OCI-LY3 (cell line): ENCODE measurements at regions not wholly inside any gene's neighbourhood (a gene's known extent, or its start where the extent isn't known, plus 50 kb on each side); places are given as distances from the start of the nearest gene placed in this dataset.

Experiments
- H2AFZ ChIP-seq: fragments of 200-600, 300-600 bp; shearing (Covaris generic); 2 replicates; pipeline ENCODE4 v1.6.0; 2014; ENCODE audit warnings: antibody characterized with exemption, low read depth, low read length
- H3K27ac ChIP-seq: fragments of 200-600, 300-600 bp; sonication (generic); 2 replicates; pipeline ENCODE4 v1.5.1; 2014; ENCODE audit warnings: mild to moderate bottlenecking, low read length, moderate library complexity, mixed read lengths
- H3K27me3 ChIP-seq: fragments of 200-600, 300-600 bp; sonication (generic); 2 replicates; pipeline ENCODE4 v1.6.1; 2014; ENCODE audit warnings: low read depth, low read length, mixed read lengths
- H3K36me3 ChIP-seq: fragments of 200-600, 300-600 bp; sonication (generic); replicated peaks from 2 replicates; pipeline ENCODE3; 2014; ENCODE audit warnings: low read depth, low read length, mixed read lengths
- H3K4me1 ChIP-seq: fragments of 300-600, 200-600 bp; sonication (generic); 2 replicates; pipeline ENCODE4 v1.6.1; 2014; ENCODE audit warnings: low read length, mixed read lengths
- H3K4me2 ChIP-seq: fragments of 200-600, 300-600 bp; sonication (generic); 2 replicates; pipeline ENCODE4 v1.6.1; 2014; ENCODE audit warnings: low read length, mixed read lengths
- H3K4me3 ChIP-seq: fragments of 300-600, 200-600 bp; sonication (generic); 2 replicates; pipeline ENCODE4 v1.5.1; 2014; ENCODE audit warnings: antibody characterized with exemption, mild to moderate bottlenecking, low read length, moderate library complexity
- H3K79me2 ChIP-seq: fragments of 300-600, 200-600 bp; shearing (Covaris generic); 2 replicates; pipeline ENCODE4 v1.6.1; 2014; ENCODE audit warnings: mild to moderate bottlenecking, low read length, mixed read lengths
- H3K9ac ChIP-seq: fragments of 300-600, 200-600 bp; shearing (Covaris generic); 2 replicates; pipeline ENCODE4 v1.6.0; 2014; ENCODE audit warnings: mild to moderate bottlenecking, low read length, moderate library complexity
- H3K9me3 ChIP-seq: fragments of 200-600, 300-600 bp; shearing (Covaris generic); 2 replicates; pipeline ENCODE4 v1.6.1; 2014; ENCODE audit warnings: low read length, mixed read lengths; ENCODE audit not compliant: insufficient read depth
- H4K20me1 ChIP-seq: fragments of 200-600, 300-600 bp; sonication (generic); 2 replicates; pipeline ENCODE4 v1.6.1; 2016; ENCODE audit warnings: low read length, mixed read lengths; ENCODE audit not compliant: insufficient read depth
- CTCF ChIP-seq: fragments of 200-600, 300-600 bp; sonication (generic); IDR thresholded peaks from 2 replicates; pipeline ENCODE4 v1.5.1; 2014; ENCODE audit warnings: antibody characterized with exemption, low read length, low read depth
- EZH2phosphoT487 ChIP-seq: fragments of 200-600 bp; shearing (Covaris generic); IDR thresholded peaks from 2 replicates; pipeline ENCODE4 v1.6.1; 2018; ENCODE audit warnings: antibody characterized with exemption, mixed run types, low read depth

- Histone ChIP-seq H3K4me2 (no peak overlapping the region), H3K27me3 (no peaks in the 10 kb centered on the region), H3K4me3 (no peak overlapping the region), H4K20me1 (no peaks in the 10 kb centered on the region), H3K36me3 (no peaks in the 10 kb centered on the region), H3K79me2 (no peaks in the 10 kb centered on the region), H2AFZ (no peak overlapping the region), H3K27ac (no peak overlapping the region), H3K9ac (no peak overlapping the region), H3K9me3 (no peaks in the 10 kb centered on the region), H3K4me1 (no peaks in the 10 kb centered on the region)
- TF ChIP-seq CTCF (no peak), EZH2phosphoT487 (no peak)
These were observed 108.3 kb upstream of the ARSJ start for GRCh38 chr4:114087596-114088230.

GRCh38 chr4:114088481-114088880, 109.0 kb upstream of the ARSJ start:
- H3K27me3 ChIP-seq, result no peaks in the 10 kb centered on the region
- no peaks in the 10 kb centered on the region for H3K4me1 ChIP-seq
- H3K4me3 ChIP-seq, result no peak overlapping the region
- H3K36me3 ChIP-seq, result no peaks in the 10 kb centered on the region
- H3K79me2 ChIP-seq, result no peaks in the 10 kb centered on the region
- TF ChIP-seq CTCF, result no peak
- TF ChIP-seq EZH2phosphoT487, result no peak
- no peaks in the 10 kb centered on the region for H4K20me1 ChIP-seq
- no peaks in the 10 kb centered on the region for H3K9me3 ChIP-seq
- H2AFZ ChIP-seq, result no peak overlapping the region
- no peak overlapping the region for H3K4me2 ChIP-seq
- H3K9ac ChIP-seq, result no peak overlapping the region
- H3K27ac ChIP-seq, result no peak overlapping the region

- Histone ChIP-seq H3K4me2 (no peak overlapping the region), H3K9me3 (no peaks in the 10 kb centered on the region), H3K4me3 (no peak overlapping the region), H3K79me2 (no peaks in the 10 kb centered on the region), H3K36me3 (no peaks in the 10 kb centered on the region), H3K27ac (no peak overlapping the region), H4K20me1 (no peaks in the 10 kb centered on the region), H2AFZ (no peak overlapping the region), H3K9ac (no peak overlapping the region), H3K4me1 (no peaks in the 10 kb centered on the region), H3K27me3 (no peaks in the 10 kb centered on the region)
- no peak for TF ChIP-seq CTCF
- no peak for TF ChIP-seq EZH2phosphoT487
These were observed 112.1 kb upstream of the ARSJ start for GRCh38 chr4:114091546-114091945.

GRCh38 chr4:114093221-114093715, 113.8 kb upstream of the ARSJ start:
- Histone ChIP-seq H3K27me3 (no peaks in the 10 kb centered on the region), H3K27ac (no peak overlapping the region), H3K9me3 (no peaks in the 10 kb centered on the region), H3K4me1 (no peaks in the 10 kb centered on the region), H4K20me1 (no peaks in the 10 kb centered on the region), H3K4me2 (no peak overlapping the region), H3K9ac (no peak overlapping the region), H2AFZ (no peak overlapping the region), H3K4me3 (no peak overlapping the region), H3K79me2 (no peaks in the 10 kb centered on the region), H3K36me3 (no peaks in the 10 kb centered on the region)
- TF ChIP-seq CTCF (no peak), EZH2phosphoT487 (no peak)
